T47D (cell line): ENCODE measurements at regions not wholly inside any gene's neighbourhood (a gene's known extent, or its start where the extent isn't known, plus 50 kb on each side); places are given as distances from the start of the nearest gene placed in this dataset.
"Not testable (repeated sequence)": the region's sequence is repeated elsewhere in the genome, so short reads cannot be mapped to it uniquely, and the experiment has no call there.

Experiments
- DNase-seq, 2 experiments: peaks; one replicate each; pipeline versions ENCODE4 v3.0.0 to v3.0.0-alpha.2; 2011 to 2012; ENCODE audit warnings: low read depth in 1 of 2, low spot score in 1 of 2
- JUND ChIP-seq: IDR thresholded peaks from 2 replicates; pipeline ENCODE4 v1.6.1; 2012; ENCODE audit warnings: low read depth
- in situ Hi-C: cut with HindIII; loops from 2 replicates; pipeline ENCODE4 v1.10.0; 2016; ENCODE audit warnings: low sequenced_read_pairs, low pct_unique_long_range_greater_than_20kb

GRCh38 chr2:150355440-150355839 lies 132.0 kb downstream of the RND3 start:
- in situ Hi-C loops = no loop called here
- TF ChIP-seq JUND = no peak
- no peak for DNase-seq

- no peak for TF ChIP-seq JUND
- no peak for DNase-seq
- in situ Hi-C loops = no loop called here
Measured at GRCh38 chr2:150353376-150353775, 134.1 kb downstream of the RND3 start.

- no peak for TF ChIP-seq JUND
- in situ Hi-C loops = no loop called here
- DNase-seq = no peak
Measured at GRCh38 chr2:150351922-150352321, 135.5 kb downstream of the RND3 start.

- in situ Hi-C loops = no loop called here
- TF ChIP-seq JUND = no peak
- no peak for DNase-seq
Measured at GRCh38 chr2:150350500-150350899, 137.0 kb downstream of the RND3 start.

GRCh38 chr2:150346806-150347205 lies 140.7 kb downstream of the RND3 start:
- in situ Hi-C loops = no loop called here
- DNase-seq = no peak
- TF ChIP-seq JUND = no peak

GRCh38 chr2:150341982-150342680 lies 145.3 kb downstream of the RND3 start:
- in situ Hi-C loops = no loop called here
- DNase-seq = no peak
- TF ChIP-seq JUND = no peak

GRCh38 chr2:150339951-150340350 lies 147.5 kb downstream of the RND3 start:
- in situ Hi-C loops = no loop called here
- DNase-seq = no peak
- TF ChIP-seq JUND = no peak

GRCh38 chr2:150339282-150339681 lies 148.2 kb downstream of the RND3 start:
- no peak for TF ChIP-seq JUND
- in situ Hi-C loops = no loop called here
- DNase-seq = no peak

GRCh38 chr2:150335596-150335995 lies 151.9 kb downstream of the RND3 start:
- in situ Hi-C loops = no loop called here

GRCh38 chr2:150332383-150332782 lies 155.1 kb downstream of the RND3 start:
- TF ChIP-seq JUND = no peak
- in situ Hi-C loops = no loop called here
- peak in 1 of 2 experiments; percentile 48 for DNase-seq

More at GRCh38 chr2:150335596-150335995, 151.9 kb downstream of the RND3 start:
- DNase-seq = no peak
- TF ChIP-seq JUND = no peak

- no peak for DNase-seq
- in situ Hi-C loops = no loop called here
- no peak for TF ChIP-seq JUND
Measured at GRCh38 chr2:150327564-150328489, 159.6 kb downstream of the RND3 start.

GRCh38 chr2:150325656-150326314 lies 161.7 kb downstream of the RND3 start:
- in situ Hi-C loops = no loop called here
- TF ChIP-seq JUND = no peak
- no peak for DNase-seq

GRCh38 chr2:150323071-150323470 lies 164.4 kb downstream of the RND3 start:
- in situ Hi-C loops, DNase-seq: not testable (repeated sequence)
